ENCODE measurements at regions not wholly inside any gene's neighbourhood (a gene's known extent, or its start where the extent isn't known, plus 50 kb on each side); places are given as distances from the start of the nearest gene placed in this dataset.

GRCh38 chr6:56715741-56716140 is 73.1 kb upstream of the DST start:
- DNase-seq (ENCODE audit: low spot score) = no peak

GRCh38 chr6:56714982-56715456 is 72.3 kb upstream of the DST start:
- DNase-seq (ENCODE audit: low spot score) = peak; percentile 38

GRCh38 chr6:56714273-56714672 is 71.6 kb upstream of the DST start:
- DNase-seq (ENCODE audit: low spot score) = no peak

- peak; percentile 50 for DNase-seq (ENCODE audit: low spot score)
These were observed 70.6 kb upstream of the DST start for GRCh38 chr6:56713254-56713672.

- DNase-seq (ENCODE audit: low spot score) = no peak
These were observed 68.3 kb upstream of the DST start for GRCh38 chr6:56710967-56711366.

- no peak for DNase-seq (ENCODE audit: low spot score)
These were observed 67.0 kb upstream of the DST start for GRCh38 chr6:56709650-56710049.

- DNase-seq (ENCODE audit: low spot score) = peak; percentile 34
These were observed 66.3 kb upstream of the DST start for GRCh38 chr6:56708810-56709597.

GRCh38 chr6:56706981-56707726 is 64.5 kb upstream of the DST start:
- DNase-seq (ENCODE audit: low spot score) = no peak

GRCh38 chr6:56699066-56699654 is 56.5 kb upstream of the DST start:
- peak; percentile 40 for DNase-seq (ENCODE audit: low spot score)

- no peak for DNase-seq (ENCODE audit: low spot score)
These were observed 53.0 kb upstream of the DST start for GRCh38 chr6:56695702-56696101.

GRCh38 chr6:56694002-56694401 is 51.3 kb upstream of the DST start:
- no peak for DNase-seq (ENCODE audit: low spot score)

GRCh38 chr6:56693246-56693607 is 50.5 kb upstream of the DST start:
- DNase-seq (ENCODE audit: low spot score) = no peak

- no peak for DNase-seq (ENCODE audit: low spot score)
These were observed 50.0 kb upstream of the DST start for GRCh38 chr6:56692523-56693245.

All from SW480 (cell line).